Ureter (tissue), 1 donor: ENCODE measurements at regions not wholly inside any gene's neighbourhood (a gene's known extent, or its start where the extent isn't known, plus 50 kb on each side); places are given as distances from the start of the nearest gene placed in this dataset.
"Not testable (repeated sequence)": the region's sequence is repeated elsewhere in the genome, so short reads cannot be mapped to it uniquely, and the experiment has no call there.

Experiments
- DNase-seq: peaks from one replicate; pipeline ENCODE4 v3.0.0-alpha.2; 2020; ENCODE audit warnings: low spot score
- donor health status: DM: yes; HTN: yes; CAD: no.

DNA sequence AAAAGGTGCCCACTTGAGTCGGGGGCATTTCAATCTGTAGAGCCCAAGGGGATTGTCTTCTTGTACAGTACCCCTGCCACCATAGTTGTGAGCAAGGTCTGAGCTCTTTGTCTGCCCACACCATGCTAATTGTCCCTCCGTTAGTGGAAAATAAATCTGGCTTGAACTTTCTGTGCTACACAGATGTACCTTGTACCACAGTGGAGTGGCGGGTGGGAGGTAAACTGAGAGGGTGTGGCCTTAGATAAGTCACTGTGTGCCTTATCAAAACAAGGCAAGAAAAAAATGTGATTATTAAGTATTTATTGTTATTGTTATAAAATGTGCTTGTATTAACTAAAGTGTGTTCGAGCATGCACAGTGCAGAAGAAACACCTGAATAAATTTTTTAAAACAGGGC lies 242.9 kb upstream of the C2CD4B start:
- DNase-seq = no peak

GRCh38 chr15:62409466-62409865 lies 244.4 kb upstream of the C2CD4B start:
- no peak for DNase-seq

GRCh38 chr15:62412686-62413085 lies 247.6 kb upstream of the C2CD4B start:
- DNase-seq = no peak

DNA sequence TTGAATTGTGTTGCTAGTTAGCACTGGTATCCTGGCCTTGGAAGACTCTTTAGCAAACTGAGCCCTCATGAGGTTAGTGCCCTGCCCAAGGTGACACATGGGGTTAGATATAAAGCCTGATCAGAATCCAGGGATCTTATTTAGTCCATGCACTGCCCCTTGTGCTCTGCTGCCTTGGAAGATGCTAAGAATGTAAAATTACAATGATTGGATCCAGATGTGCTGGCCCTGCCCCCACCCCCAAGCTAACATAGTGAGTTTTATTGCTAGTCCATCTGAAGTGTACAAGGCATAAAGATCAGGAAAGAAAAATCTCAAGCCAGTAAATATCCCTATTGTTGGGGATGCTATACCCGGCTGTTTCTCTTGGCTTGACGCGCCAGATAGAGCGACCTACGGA lies 248.1 kb upstream of the C2CD4B start:
- DNase-seq = no peak

- DNase-seq = no peak
Observed at GRCh38 chr15:62413786-62414185, 248.7 kb upstream of the C2CD4B start.

- no peak for DNase-seq
Observed at GRCh38 chr15:62415498-62415897, 250.4 kb upstream of the C2CD4B start.

DNA sequence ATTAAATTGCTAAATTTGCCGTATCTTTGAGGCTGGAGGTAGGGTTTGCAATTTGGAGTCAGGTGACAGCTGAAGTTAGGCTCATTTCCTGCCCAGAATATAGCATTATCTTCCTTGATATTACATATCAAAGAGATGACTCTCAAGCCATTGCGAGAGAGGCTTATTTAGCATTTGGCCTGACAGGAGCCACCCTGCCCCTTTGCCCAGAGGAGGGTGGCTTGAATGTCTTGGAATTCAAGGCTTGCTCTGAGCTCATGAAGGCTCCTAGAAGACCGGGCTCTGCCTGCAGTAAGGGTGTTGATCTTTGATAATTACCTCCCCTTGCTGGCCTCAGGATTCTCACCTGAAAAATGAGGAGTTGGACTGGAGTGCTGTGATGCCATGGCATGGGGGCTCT lies 251.4 kb upstream of the C2CD4B start:
- DNase-seq = no peak

DNA sequence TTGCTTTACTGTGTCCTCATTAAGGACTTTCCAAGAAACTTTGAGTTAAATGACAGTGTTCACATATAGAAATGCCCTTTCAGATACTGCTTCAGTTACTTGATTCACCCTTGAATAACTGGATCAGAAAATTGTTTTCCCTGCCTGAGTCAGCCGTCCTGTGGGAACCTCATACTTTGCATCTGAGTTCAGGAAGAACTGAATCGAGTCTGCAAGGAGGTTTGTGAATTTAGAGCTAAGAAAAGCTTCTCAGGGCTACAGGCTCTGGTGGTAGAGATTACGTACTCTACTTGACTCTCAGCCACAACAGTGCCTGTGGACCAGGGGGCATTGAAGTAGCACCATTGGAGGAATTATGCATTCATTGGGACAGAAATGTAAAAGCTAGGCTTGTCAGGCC lies 252.4 kb upstream of the C2CD4B start:
- DNase-seq = no peak

GRCh38 chr15:62418496-62418895 lies 253.4 kb upstream of the C2CD4B start:
- not testable (repeated sequence) for DNase-seq

DNA sequence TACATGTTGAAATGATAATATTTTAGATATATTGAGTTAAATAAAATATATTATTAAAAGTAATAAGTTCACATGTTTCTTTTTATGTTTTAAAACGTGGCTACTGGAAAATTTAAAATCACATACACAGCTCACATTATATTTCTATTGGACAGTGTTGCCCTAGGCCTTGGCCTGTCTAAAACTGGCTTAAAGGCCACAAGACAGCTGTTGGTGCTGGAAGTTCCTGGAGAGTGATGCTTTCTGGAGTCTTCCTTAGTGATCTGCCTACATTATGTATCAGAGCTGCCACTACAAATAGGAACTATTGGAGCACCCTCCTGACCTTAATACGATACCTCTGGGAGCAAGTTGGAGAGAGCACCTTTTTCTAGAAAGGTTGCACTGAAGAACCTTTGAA lies 254.1 kb upstream of the C2CD4B start:
- no peak for DNase-seq

GRCh38 chr15:62420371-62420770 lies 255.3 kb upstream of the C2CD4B start:
- DNase-seq = not testable (repeated sequence)

DNA sequence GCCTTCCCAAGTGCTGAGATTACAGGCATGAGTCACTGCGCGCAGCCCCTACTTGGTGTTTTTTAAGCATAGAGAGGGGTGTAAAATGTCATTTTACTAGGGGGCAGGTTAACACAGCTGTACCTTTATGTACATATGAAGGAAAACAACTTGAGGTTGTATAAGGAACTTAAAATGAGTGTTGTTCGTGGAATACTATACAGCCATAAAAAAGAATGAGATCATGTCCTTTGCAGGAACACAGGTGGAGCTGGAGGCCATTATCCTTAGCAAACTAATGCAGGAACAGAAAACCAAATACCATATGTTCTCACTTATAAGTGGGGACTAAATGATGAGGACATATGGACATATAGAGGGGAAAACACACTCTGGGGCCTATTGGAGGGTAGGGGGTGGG lies 256.2 kb upstream of the C2CD4B start:
- no peak for DNase-seq

- DNase-seq = no peak
Observed at GRCh38 chr15:62426387-62426956, 261.4 kb upstream of the C2CD4B start.

DNA sequence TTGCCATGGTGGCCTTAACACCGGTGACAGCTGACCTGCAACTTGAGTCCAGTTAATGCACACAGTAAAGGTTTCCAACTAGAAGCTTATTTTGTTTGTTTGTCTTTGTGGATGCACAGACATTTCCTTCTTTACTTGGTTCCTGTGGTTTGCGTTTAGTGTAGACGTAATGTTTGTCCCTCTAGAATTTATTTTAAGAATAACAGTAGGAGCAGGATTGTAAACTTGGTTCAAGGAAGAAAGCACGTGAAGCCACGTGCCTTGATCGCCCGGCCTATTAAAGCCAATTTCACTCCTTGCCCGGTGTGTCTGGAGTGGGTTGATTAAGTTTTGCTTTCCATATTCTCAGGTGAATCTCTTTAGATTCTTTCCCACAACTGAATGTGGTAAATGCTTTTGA lies 263.2 kb upstream of the C2CD4B start:
- DNase-seq = no peak

GRCh38 chr15:62428851-62429598 lies 263.9 kb upstream of the C2CD4B start:
- DNase-seq = no peak

GRCh38 chr15:62430056-62430455 lies 265.0 kb upstream of the C2CD4B start:
- no peak for DNase-seq

GRCh38 chr15:62430552-62430951 lies 265.5 kb upstream of the C2CD4B start:
- no peak for DNase-seq

- DNase-seq = no peak
Observed at GRCh38 chr15:62431008-62431797, 266.1 kb upstream of the C2CD4B start.

DNA sequence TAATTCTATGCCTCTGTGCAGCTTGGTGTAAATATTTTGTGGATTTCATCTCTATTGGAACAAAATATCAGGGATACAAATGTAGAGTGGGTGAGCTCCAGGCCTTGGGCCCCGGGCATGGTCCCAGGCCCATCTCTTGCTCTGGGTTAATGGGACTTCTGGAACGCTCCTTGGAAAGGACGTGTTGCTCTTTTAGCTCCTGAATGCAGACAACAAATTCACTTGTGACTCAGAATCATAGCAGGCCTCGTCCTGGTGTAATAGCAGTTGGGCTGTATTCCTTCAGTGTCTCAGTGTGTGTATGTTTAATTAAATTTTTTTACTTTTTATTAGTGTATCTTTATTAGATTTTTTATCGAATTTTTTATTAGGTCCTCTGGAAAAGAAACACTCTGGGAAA lies 266.7 kb upstream of the C2CD4B start:
- no peak for DNase-seq

DNA sequence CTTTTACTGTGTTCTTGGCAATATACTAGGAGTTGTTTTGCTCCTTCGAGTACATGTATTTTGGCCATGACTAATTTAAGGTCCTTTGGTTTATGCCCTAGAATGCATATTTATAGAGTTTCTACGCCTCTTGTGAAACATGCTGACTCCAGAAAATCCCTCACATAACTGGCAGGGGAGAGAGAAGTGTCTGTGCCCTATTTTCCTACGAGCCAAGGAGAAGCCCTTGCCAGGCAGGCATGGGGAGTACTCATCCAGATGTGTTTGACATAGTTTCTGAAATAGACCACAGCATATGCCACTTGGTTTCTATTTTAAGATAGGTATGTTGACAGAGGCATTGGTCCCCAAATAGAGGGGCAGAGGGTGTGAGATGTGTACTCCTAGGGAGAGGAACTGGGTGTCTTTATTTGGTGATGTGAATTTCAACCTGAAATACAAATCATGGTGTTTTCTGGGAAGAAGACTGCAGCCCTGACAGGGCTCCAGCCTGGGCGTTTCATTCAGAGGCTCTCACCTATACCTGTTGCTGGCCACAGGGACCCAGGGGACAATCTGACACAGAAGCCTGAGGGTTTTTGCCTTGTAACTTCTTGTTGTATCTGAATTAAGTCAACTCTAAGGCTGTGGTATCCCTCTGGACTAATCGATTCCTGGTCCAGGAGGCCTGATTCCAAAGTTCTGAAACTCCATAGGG lies 267.8 kb upstream of the C2CD4B start:
- DNase-seq = no peak

GRCh38 chr15:62436235-62436634 lies 271.1 kb upstream of the C2CD4B start:
- no peak for DNase-seq

DNA sequence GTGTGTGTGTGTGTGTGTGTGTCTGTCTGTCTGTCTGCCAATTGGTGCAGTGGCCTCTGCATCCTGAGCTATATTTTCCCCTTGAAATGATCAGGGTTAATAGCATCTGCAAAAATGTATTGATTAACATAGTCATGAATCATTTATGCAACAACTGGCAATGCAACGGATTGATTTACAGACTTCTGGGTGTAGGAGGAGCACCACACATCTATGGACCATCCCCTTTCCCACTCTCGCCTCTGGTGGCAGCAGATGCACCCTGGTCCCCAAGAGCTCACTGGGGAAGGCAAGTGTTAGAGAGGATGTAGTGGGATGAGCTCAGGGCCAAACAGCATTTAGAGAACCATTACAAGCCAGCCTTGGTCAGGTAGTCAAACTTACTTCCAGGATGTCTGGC lies 272.7 kb upstream of the C2CD4B start:
- DNase-seq = no peak
